B cell (primary cell): ENCODE measurements at regions not wholly inside any gene's neighbourhood (a gene's known extent, or its start where the extent isn't known, plus 50 kb on each side); places are given as distances from the start of the nearest gene placed in this dataset.
A peak's percentile ranks its signal among the peaks of the same experiment; 100 is the strongest.

Source experiments
- ATAC-seq: fragments of 200-7000 bp; cut with Tn5 transposase; one replicate; pipeline ENCODE4 v1.10.0; 2021; ENCODE audit warnings: low read depth, mild to moderate bottlenecking, moderate number of reproducible peaks, moderate library complexity
- CTCF ChIA-PET: fragments of 350-600 bp; sonication (Branson Sonifier 250); formaldehyde crosslinking; loops from one replicate; lab custom pipeline; 2021; ENCODE audit warnings: antibody characterized with exemption, inconsistent platforms; lab: Charles Lee
- POLR2A ChIA-PET: fragments of 350-600 bp; sonication (Branson Sonifier 250); formaldehyde crosslinking; loops from one replicate; lab custom pipeline; 2021; ENCODE audit warnings: antibody characterized with exemption; lab: Charles Lee
- DNase-seq: peaks from one replicate; pipeline ENCODE4 v3.0.0; 2013
- H2AFZ ChIP-seq: 2 replicates; pipeline ENCODE4 v1.6.1; 2012; ENCODE audit warnings: mild to moderate bottlenecking, low read depth, low read length; ENCODE audit not compliant: insufficient read depth, poor library complexity, severe bottlenecking
- H3K27ac ChIP-seq, 2 donors: 1 replicate in 1 of 2; 2 replicates in 1 of 2; pipeline ENCODE4 v1.5.1; 2012 to 2013; ENCODE audit warnings: low read length in 2 of 2, mild to moderate bottlenecking in 2 of 2, moderate library complexity in 1 of 2
- H3K27me3 ChIP-seq, 4 experiments: fragments of 200-600 bp in 1 of 4; sonication (generic) in 1 of 4; replicated peaks in 1 of 4; 1 replicate in 2 of 4; 2 replicates in 2 of 4; pipeline versions ENCODE4 v1.6.1 to v1.7.0; 2013 to 2016; ENCODE audit warnings: low read length in 3 of 4, mild to moderate bottlenecking in 2 of 4, mixed read lengths in 1 of 4, moderate library complexity in 1 of 4; ENCODE audit not compliant: insufficient read depth in 4 of 4, control insufficient read depth in 3 of 4; ENCODE audit errors: control extremely low read depth in 1 of 4
- H3K36me3 ChIP-seq, 2 experiments: replicated peaks in 1 of 2; 1 replicate in 1 of 2; 2 replicates in 1 of 2; pipeline versions ENCODE4 v1.6.1 to v1.7.1; 2013; ENCODE audit warnings: low read length in 1 of 2; ENCODE audit not compliant: insufficient read depth in 2 of 2, control insufficient read depth in 1 of 2; ENCODE audit errors: control extremely low read depth in 1 of 2, extremely low read depth in 1 of 2
- H3K4me1 ChIP-seq, 2 donors: fragments of 200-600 bp in 1 of 2; sonication (generic) in 1 of 2; 1 replicate in 1 of 2; 2 replicates in 1 of 2; pipeline versions ENCODE4 v1.5.1 to v1.6.1; 2013 to 2017; ENCODE audit warnings: low read length in 2 of 2; ENCODE audit not compliant: control insufficient read depth in 2 of 2, insufficient read depth in 2 of 2
- H3K4me2 ChIP-seq: replicated peaks from 2 replicates; pipeline ENCODE3; 2012; ENCODE audit warnings: mild to moderate bottlenecking, low read depth, low read length; ENCODE audit not compliant: poor library complexity, severe bottlenecking
- H3K4me3 ChIP-seq, 5 experiments: fragments of 200-600 bp in 1 of 5; sonication (generic) in 1 of 5; 1 replicate in 3 of 5; 2 replicates in 2 of 5; pipeline versions ENCODE4 v1.5.1 to v1.7.0; 2011 to 2016; ENCODE audit warnings: low read length in 4 of 5, mild to moderate bottlenecking in 4 of 5, low read depth in 2 of 5, control low read depth in 1 of 5, moderate library complexity in 1 of 5; ENCODE audit not compliant: insufficient read depth in 1 of 5; ENCODE audit errors: control extremely low read depth in 1 of 5, extremely low read depth in 1 of 5
- H3K79me2 ChIP-seq: fragments of 200-600 bp; sonication (generic); one replicate; pipeline ENCODE4 v1.6.0; 2016; ENCODE audit warnings: low read length; ENCODE audit not compliant: control insufficient read depth, insufficient read depth
- H3K9ac ChIP-seq: fragments of 200-600 bp; sonication (generic); 2 replicates; pipeline ENCODE4 v1.6.1; 2017; ENCODE audit warnings: mild to moderate bottlenecking, low read length, moderate library complexity
- H3K9me3 ChIP-seq, 3 donors: one replicate each; pipeline versions ENCODE4 v1.6.1 to v1.7.1; 2013; ENCODE audit warnings: low read length in 2 of 3; ENCODE audit not compliant: control insufficient read depth in 2 of 3, insufficient read depth in 1 of 3; ENCODE audit errors: control extremely low read depth in 1 of 3
- H4K20me1 ChIP-seq: 2 replicates; pipeline ENCODE4 v1.6.0; 2012; ENCODE audit warnings: mild to moderate bottlenecking, low read length; ENCODE audit not compliant: insufficient read depth, control insufficient read depth, poor library complexity, severe bottlenecking
- H3K27ac Mint-ChIP-seq: one replicate; pipeline ENCODE4 v1.8.0; 2021; ENCODE audit warnings: mixed read lengths
- H3K27me3 Mint-ChIP-seq: one replicate; pipeline ENCODE4 v1.8.0; 2021; ENCODE audit warnings: mixed read lengths
- H3K4me1 Mint-ChIP-seq: one replicate; pipeline ENCODE4 v1.8.0; 2021; ENCODE audit warnings: mixed read lengths
- H3K4me3 Mint-ChIP-seq: one replicate; pipeline ENCODE4 v1.8.0; 2021; ENCODE audit warnings: mixed read lengths
- H3K9me3 Mint-ChIP-seq: one replicate; pipeline ENCODE4 v1.8.0; 2022; ENCODE audit warnings: mixed read lengths; ENCODE audit not compliant: insufficient read depth
- EZH2 ChIP-seq: IDR thresholded peaks from 2 replicates; pipeline ENCODE4 v1.6.1; 2012; ENCODE audit warnings: borderline replicate concordance, low read depth, mild to moderate bottlenecking, moderate library complexity, low read length; ENCODE audit not compliant: insufficient read depth, poor library complexity, severe bottlenecking
- WGBS: methylation state at CpG from one replicate; pipeline ENCODE4 v1.1.5; 2013; ENCODE audit warnings: missing lambda C conversion rate; ENCODE audit not compliant: insufficient coverage; 5-methylcytosine and 5-hydroxymethylcytosine counted together
- intact Hi-C: fragments of 100-400 bp; cut with micrococcal nuclease; formaldehyde crosslinking; loops from one replicate; pipeline ENCODE4 v1.10.0; 2022
- TF ChIP-seq, protein P1 (sequence below): fragments of 200-600 bp; IDR thresholded peaks from one replicate; pipeline ENCODE4 v1.8.0; 2022; ENCODE audit warnings: antibody characterized with exemption, mild to moderate bottlenecking

- H3K9me3 ChIP-seq: peaks cover 0 to 4% (median 0%) of the 10 kb centered on the region in 3 donors
- Mint-ChIP-seq H3K4me1 (peaks cover 5% of the 10 kb centered on the region), H3K4me3 (no peak overlapping the region), H3K9me3 (no peaks in the 10 kb centered on the region), H3K27me3 (peaks cover 28% of the 10 kb centered on the region), H3K27ac (no peak overlapping the region)
- CTCF ChIA-PET: no interaction called here
- ATAC-seq (no peak), DNase-seq (no peak)
- H3K27me3 ChIP-seq: peaks cover 0 to 14% (median 3%) of the 10 kb centered on the region in 4 experiments
- H3K4me1 ChIP-seq: peaks cover 4 to 5% of the 10 kb centered on the region in 2 donors
- WGBS: 8% methylated on average over 2 of the region's 14 CpGs
- no peak overlapping the region for H3K9ac ChIP-seq
- TF ChIP-seq, protein P1, sequence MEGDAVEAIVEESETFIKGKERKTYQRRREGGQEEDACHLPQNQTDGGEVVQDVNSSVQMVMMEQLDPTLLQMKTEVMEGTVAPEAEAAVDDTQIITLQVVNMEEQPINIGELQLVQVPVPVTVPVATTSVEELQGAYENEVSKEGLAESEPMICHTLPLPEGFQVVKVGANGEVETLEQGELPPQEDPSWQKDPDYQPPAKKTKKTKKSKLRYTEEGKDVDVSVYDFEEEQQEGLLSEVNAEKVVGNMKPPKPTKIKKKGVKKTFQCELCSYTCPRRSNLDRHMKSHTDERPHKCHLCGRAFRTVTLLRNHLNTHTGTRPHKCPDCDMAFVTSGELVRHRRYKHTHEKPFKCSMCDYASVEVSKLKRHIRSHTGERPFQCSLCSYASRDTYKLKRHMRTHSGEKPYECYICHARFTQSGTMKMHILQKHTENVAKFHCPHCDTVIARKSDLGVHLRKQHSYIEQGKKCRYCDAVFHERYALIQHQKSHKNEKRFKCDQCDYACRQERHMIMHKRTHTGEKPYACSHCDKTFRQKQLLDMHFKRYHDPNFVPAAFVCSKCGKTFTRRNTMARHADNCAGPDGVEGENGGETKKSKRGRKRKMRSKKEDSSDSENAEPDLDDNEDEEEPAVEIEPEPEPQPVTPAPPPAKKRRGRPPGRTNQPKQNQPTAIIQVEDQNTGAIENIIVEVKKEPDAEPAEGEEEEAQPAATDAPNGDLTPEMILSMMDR: no peak
- TF ChIP-seq EZH2: no peak
- peak overlapping the region; percentile 42 for H3K4me2 ChIP-seq
- intact Hi-C loops: no loop called here
- no peaks in the 10 kb centered on the region for H3K79me2 ChIP-seq
- peak overlapping the region; percentile 54 for H2AFZ ChIP-seq
- no peak overlapping the region for H3K27ac ChIP-seq
- POLR2A ChIA-PET: no interaction called here
- no peak overlapping the region for H3K4me3 ChIP-seq
- H4K20me1 ChIP-seq: no peaks in the 10 kb centered on the region
- H3K36me3 ChIP-seq: no peaks in the 10 kb centered on the region
These were observed 160.2 kb upstream of the DAPK1 start for GRCh38 chr9:87337335-87338087.
